Cardiac fibroblast (primary cell): ENCODE measurements at regions not wholly inside any gene's neighbourhood (a gene's known extent, or its start where the extent isn't known, plus 50 kb on each side); places are given as distances from the start of the nearest gene placed in this dataset.

Source experiments
- DNase-seq, 2 donors: peaks; one replicate each; pipeline versions ENCODE4 v3.0.0 to v3.0.0-alpha.2; 2010; ENCODE audit warnings: low read depth in 2 of 2
- H3K4me3 ChIP-seq, 2 donors: replicated peaks in 1 of 2; 1 replicate in 1 of 2; 2 replicates in 1 of 2; pipeline ENCODE4 v1.5.1; 2011; ENCODE audit warnings: low read depth in 2 of 2, low read length in 2 of 2, mild to moderate bottlenecking in 2 of 2, moderate library complexity in 1 of 2
- CTCF ChIP-seq: IDR thresholded peaks from one replicate; pipeline ENCODE4 v1.5.1; 2011; ENCODE audit warnings: low read depth, mild to moderate bottlenecking, low read length, inconsistent platforms

DNA sequence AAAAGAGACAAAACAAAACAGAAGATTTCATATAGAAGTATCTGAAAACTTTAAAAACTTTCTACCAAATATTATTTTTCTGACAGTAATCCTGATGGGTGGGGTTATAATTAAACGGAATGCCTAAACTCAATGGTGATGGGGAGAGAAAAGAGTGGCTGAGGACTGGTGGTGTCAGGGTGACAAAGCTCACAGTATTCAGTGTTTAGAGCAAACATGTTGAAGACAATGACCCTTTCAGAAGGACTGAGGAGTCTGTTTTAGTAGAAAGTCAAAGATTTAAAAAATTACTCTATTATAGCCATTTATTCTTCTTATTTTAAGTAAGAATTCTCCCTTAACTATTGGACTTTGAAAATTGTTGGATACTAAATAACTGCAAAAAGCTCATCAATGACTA, 1144.0 kb downstream of the TAF11L14 start:
- H3K4me3 ChIP-seq, result no peak overlapping the region
- TF ChIP-seq CTCF, result no peak
- DNase-seq, result no peak

DNA sequence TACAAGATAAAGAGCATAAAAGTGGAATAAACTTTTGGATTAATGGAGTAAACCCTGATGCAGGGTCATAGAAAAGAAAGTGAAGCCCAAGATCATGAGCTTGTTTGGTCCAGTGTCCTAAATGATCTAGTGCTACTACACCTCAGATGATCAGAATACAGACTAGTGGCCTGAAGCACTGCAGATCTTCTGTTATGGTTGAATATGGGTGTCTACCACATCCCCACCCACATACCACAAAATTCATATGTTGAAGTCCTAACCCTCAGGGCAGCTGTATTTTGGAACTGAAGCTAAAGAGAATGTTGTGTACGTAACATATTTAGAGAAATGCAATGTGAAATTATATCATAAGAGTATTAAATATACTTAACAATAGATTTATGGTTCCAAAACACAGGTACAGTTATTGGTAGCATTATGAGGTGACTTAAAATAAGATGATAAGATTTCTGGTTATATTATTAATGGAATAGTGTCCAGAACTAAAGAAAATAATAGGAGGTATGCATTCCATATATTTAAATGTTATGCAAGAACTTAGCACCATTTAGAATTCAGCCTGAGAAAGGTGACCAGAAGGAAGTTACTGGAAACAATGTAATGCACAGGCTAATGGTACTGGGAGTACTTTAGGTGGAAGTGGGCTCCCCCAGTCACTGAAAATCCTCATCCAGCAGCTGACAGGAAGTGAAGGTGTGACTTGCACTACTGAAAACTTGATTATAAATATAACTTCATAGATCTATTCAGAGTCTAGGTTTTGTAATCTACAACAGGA, 1155.1 kb downstream of the TAF11L14 start:
- H3K4me3 ChIP-seq, result no peak overlapping the region
- DNase-seq, result no peak
- no peak for TF ChIP-seq CTCF

DNA sequence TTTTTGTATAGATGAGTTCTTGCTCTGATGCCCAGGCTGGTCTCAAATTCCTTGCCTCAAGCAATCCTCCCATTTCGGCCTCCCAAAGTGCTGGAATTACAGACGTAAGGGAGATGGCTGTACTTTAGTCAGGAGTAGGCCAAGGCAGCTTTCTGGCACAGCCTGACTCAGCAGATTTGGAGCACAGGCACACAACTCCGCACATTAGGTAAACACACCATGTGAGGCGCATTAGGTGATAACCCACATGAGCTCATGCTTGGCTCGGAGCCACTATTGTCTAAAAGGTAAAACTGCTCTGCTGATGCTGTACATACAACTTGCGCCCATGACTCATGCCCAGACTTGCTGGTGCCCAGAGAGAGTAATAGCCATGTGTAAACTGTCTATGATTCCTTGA, 1157.9 kb downstream of the TAF11L14 start:
- TF ChIP-seq CTCF, result no peak
- peak in 1 of 2 donors; percentile 1 for DNase-seq
- H3K4me3 ChIP-seq, result no peak overlapping the region

- TF ChIP-seq CTCF, result no peak
- DNase-seq, result no peak
- H3K4me3 ChIP-seq, result no peak overlapping the region
These were observed 1163.0 kb downstream of the TAF11L14 start for GRCh38 chr5:18797222-18797621.

- TF ChIP-seq CTCF, result no peak
- DNase-seq, result no peak
- H3K4me3 ChIP-seq, result no peak overlapping the region
These were observed 1163.8 kb downstream of the TAF11L14 start for GRCh38 chr5:18798058-18798457.

GRCh38 chr5:18799482-18800128, 1165.3 kb downstream of the TAF11L14 start:
- TF ChIP-seq CTCF, result no peak
- DNase-seq, result no peak
- H3K4me3 ChIP-seq, result no peak overlapping the region
